KOPT-K1 (cell line): ENCODE measurements at regions not wholly inside any gene's neighbourhood (a gene's known extent, or its start where the extent isn't known, plus 50 kb on each side); places are given as distances from the start of the nearest gene placed in this dataset.
"Not testable (repeated sequence)": the region's sequence is repeated elsewhere in the genome, so short reads cannot be mapped to it uniquely, and the experiment has no call there.

Source experiments
- H3K27ac ChIP-seq: fragments of 200-600 bp; sonication (generic); 2 replicates; pipeline ENCODE4 v1.5.1; 2016; ENCODE audit warnings: antibody characterized with exemption, mild to moderate bottlenecking, low read depth, low read length; ENCODE audit not compliant: poor library complexity, severe bottlenecking
- H3K36me3 ChIP-seq: fragments of 200-600 bp; sonication (generic); 2 replicates; pipeline ENCODE4 v1.5.1; 2017; ENCODE audit warnings: antibody characterized with exemption, mild to moderate bottlenecking, low read length, moderate library complexity; ENCODE audit not compliant: insufficient read depth
- H3K9me3 ChIP-seq: fragments of 200-600 bp; sonication (generic); 2 replicates; pipeline ENCODE4 v1.5.1; 2017; ENCODE audit warnings: antibody characterized with exemption, low read length, mild to moderate bottlenecking; ENCODE audit not compliant: insufficient read depth, poor library complexity, severe bottlenecking

DNA sequence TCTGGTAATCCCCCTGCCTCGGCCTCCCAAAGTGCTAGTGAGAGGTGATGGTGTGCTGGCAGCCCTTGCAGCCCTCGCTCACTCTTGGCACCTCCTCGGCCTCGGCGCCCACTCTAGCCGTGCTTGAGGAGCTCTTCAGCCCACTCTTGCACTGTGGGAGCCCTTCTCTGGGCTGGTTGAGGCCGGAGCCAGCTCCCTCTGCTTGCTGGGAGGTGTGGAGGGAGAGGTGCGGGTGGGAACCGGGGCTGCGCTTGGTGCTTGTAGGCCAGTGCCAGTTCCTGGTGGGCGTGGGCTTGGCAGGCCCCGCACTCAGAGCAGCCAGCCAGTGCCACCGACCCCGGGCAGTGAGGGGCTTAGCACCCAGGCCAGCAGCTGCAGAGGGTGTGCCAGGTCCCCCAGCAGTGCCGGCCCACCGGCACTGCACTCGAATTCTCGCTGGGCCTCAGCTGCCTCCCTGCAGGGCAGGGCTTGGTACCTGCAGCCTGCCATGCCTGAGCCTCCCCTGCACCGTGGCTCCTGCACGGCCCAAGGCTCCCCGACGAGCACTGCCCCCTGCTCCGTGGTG lies 189.0 kb upstream of the ASCC3 start:
- Histone ChIP-seq H3K27ac (no peak overlapping the region), H3K9me3 (no peaks in the 10 kb centered on the region), H3K36me3 (no peaks in the 10 kb centered on the region)

DNA sequence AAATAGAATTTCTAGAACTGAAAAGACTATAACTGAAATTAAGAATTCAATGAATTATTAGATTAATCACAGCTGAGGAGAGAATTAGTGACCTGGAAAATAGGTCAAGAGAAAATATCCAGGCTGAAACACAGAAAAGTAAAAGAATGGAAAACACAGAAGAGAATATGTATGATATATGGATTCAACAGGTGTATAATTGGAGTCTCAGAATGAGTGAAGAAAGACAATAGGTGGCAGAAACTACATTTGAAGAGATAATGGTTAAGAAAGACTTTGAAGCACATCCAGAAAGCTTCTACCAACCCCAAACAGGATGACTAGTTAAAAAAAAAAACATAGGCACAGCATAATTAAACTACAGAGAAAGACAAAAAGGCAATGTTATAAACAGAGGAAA lies 196.2 kb upstream of the ASCC3 start:
- Histone ChIP-seq H3K36me3 (no peaks in the 10 kb centered on the region), H3K9me3 (peaks cover 4% of the 10 kb centered on the region), H3K27ac (no peak overlapping the region)

DNA sequence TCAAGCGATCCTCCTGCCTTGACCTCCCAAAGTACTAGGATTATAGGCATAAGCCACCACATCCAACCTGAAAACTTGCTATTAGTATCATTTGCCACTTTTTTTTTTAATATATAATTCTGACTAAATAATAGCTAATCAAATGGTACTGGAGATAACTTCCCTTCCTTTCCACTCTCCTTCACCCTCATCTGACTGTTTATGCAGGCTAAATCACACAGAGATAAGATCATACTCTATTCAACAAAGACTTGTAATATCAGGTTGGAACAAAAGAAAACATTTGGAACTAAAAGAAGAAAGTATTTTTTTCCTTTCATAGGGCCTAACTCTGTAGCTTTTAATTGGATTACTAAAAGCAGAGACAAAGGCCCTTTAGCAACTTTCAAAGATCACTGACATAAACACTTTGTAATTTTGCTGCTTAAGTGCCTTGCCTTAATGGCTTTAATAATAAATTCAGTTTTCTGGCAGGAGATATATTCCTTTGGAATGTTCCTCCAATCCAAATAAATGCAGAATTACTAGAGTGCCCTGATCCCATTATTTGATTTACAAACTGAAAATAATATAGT lies 198.7 kb upstream of the ASCC3 start:
- no peaks in the 10 kb centered on the region for H3K36me3 ChIP-seq
- peaks cover 4% of the 10 kb centered on the region for H3K9me3 ChIP-seq
- H3K27ac ChIP-seq = no peak overlapping the region

DNA sequence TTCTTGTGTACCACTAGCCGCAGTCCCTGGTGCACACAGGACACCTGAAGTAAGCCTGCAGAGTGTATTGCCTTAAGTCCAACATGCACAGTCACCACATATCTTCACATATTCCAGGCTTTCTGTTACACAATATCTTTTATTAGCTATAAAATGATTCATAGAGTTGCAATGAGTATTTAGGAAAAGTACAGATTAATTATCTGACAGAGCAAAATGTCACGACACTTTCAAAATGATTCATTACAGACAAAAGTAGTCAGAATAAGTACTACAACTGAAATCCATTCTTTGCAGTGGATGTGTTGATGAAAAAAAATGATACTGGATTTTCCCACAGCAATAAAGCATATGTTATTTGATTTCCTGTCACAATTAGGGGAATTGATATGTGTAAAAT lies 199.5 kb upstream of the ASCC3 start:
- Histone ChIP-seq H3K9me3 (peaks cover 4% of the 10 kb centered on the region), H3K36me3 (no peaks in the 10 kb centered on the region), H3K27ac (no peak overlapping the region)

DNA sequence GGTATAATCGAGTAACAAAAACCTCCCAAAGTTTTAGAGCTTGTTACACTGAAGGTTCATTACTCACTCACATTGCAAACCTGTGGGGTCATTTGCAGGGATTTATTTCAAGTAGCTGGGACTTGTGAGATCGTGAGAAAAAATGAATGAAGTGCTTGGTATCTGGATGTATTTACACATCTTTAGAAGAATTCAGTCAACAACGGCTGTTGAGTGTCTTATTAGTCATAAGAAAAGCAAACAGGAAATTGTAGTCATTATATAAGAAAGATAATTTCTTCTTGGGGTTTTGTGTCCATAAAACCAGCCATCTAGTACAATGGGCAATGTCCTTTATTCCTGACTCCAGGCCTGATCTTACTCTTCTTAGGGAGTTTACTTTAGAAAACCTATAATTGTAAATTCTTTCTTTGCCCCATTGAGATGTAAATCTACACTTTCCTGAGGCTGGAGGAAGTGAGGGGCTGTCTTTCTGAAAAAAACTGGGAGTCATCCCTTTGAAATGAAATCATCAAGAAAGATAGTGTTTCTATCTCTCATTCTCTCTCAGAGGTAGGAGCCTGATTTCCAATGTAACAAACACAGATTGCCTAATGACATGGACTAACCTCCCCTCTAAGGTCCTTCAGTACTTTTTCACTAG lies 202.5 kb upstream of the ASCC3 start:
- Histone ChIP-seq H3K36me3 (no peaks in the 10 kb centered on the region), H3K27ac (no peak overlapping the region), H3K9me3 (no peaks in the 10 kb centered on the region)

DNA sequence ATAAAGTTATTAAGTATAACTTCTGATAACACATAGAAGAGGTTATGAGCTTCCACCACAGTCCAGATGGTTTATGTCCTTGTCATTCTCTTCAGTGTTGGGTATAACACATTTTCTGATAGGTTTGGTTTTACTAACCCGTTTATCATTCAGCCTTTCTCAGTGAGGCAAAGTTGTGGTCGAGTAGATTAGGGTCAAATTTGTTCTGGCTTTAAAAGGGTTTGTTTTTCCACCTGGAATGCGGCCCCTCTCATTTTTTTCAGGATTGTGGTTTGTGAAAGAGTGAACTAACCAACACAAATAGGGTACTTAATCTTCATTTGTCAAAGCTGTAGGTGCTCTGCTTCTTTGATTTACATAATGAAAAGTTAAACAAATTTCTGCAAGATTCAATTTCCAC lies 204.2 kb upstream of the ASCC3 start:
- no peak overlapping the region for H3K27ac ChIP-seq
- no peaks in the 10 kb centered on the region for H3K36me3 ChIP-seq

DNA sequence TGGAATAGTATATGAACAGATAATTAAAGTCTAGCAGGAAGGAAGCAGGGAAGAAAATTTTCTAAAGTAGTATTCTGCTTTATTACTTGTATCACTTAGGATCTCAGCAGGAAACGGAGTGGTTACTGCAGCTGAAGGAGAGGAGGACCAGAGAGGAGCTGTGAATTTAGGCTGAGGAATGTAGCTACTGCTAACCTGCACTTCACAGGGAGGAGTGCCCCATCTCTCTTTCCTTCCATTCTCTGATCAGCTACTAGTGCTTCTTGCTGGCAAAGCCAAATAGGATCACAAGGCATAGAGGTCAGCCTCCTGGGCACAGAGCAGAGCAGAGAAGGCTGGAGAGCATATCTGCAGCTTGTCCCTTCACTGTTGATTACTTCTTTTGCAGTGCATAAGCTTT lies 205.3 kb upstream of the ASCC3 start:
- H3K36me3 ChIP-seq = no peaks in the 10 kb centered on the region
- no peak overlapping the region for H3K27ac ChIP-seq
- H3K9me3 ChIP-seq = peaks cover under 1% of the 10 kb centered on the region

More for the DNA sequence above, 204.2 kb upstream of the ASCC3 start:
- no peaks in the 10 kb centered on the region for H3K9me3 ChIP-seq

DNA sequence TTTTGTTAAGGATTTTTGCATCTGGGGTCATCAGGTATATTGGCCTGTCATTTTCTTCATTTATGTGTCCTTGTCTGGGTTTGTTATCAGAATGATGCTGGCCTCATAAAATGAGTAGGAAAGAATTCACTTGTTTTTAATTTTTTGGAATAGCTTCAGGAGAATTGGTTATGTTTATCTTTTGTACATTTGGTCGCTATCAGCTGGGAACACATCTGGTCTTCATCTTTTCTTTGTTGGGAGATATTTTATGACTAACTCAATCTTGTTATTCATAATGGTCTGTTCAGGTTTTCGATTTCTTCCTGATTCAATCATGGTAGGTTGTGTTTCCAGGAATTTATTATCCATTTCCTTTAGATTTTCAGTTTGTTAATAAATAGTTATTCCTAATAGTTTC lies 207.5 kb upstream of the ASCC3 start:
- H3K36me3 ChIP-seq = no peaks in the 10 kb centered on the region
- peaks cover 7% of the 10 kb centered on the region for H3K9me3 ChIP-seq

DNA sequence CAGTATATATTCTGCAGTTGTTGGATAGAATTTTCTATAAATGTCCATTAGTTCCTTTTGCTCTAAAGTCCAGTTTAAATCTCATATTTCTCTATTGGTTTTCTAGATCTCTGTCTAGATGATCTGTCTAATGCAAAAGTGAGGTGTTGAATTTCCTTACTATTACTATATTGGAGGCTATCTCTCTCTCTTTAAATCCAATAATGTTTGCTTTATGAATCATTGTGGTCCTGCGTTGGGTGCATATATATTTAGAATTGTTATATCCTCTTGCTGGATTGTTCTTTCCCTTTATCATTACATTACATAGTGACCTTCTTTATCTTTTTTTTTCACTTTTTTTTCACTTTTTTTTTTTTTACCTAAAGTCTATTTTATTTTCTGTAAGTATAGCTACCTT lies 208.5 kb upstream of the ASCC3 start:
- no peak overlapping the region for H3K27ac ChIP-seq
- H3K9me3 ChIP-seq = peaks cover 7% of the 10 kb centered on the region
- no peaks in the 10 kb centered on the region for H3K36me3 ChIP-seq

More for the DNA sequence above, 207.5 kb upstream of the ASCC3 start:
- H3K27ac ChIP-seq = no peak overlapping the region

DNA sequence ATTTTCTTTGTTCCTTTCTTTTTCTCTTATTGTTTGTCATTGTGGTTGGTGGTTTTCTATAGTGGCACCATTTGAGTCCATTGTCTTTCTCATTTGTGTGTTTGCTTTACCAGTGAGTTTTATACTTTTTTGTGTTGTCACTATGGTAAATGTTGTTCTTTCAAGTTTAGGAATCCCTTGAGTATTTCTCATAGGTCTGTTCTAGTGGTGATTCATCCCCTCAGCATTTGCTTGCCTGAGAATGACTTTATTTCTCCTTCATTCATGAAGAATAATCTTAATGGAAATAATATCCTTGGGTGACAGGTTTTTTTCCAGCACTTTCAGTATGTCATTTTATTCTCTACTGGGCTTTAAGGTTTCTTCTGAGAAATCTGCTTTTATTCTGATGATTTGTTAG lies 209.2 kb upstream of the ASCC3 start:
- no peak overlapping the region for H3K27ac ChIP-seq

DNA sequence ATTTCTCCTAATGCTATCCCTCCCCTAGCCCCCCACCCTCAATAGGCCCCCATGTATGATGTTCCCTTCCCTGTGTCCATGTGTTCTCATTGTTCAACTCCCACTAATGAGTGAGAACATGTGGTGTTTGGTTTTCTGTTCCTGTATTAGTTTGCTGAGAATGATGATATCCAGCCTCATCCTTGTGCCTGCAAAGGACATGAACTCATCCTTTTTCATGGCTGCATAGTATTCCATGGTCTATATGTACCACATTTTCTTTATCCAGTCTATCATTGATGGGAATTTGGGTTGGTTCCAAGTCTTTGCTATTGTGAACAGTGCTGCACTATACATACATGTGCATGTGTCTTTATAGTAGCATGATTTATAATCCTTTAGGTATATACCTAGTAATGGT lies 217.5 kb upstream of the ASCC3 start:
- H3K27ac ChIP-seq, H3K36me3 ChIP-seq, H3K9me3 ChIP-seq: not testable (repeated sequence)

More for the DNA sequence above, 209.2 kb upstream of the ASCC3 start:
- H3K9me3 ChIP-seq = peaks cover 7% of the 10 kb centered on the region
- no peaks in the 10 kb centered on the region for H3K36me3 ChIP-seq

DNA sequence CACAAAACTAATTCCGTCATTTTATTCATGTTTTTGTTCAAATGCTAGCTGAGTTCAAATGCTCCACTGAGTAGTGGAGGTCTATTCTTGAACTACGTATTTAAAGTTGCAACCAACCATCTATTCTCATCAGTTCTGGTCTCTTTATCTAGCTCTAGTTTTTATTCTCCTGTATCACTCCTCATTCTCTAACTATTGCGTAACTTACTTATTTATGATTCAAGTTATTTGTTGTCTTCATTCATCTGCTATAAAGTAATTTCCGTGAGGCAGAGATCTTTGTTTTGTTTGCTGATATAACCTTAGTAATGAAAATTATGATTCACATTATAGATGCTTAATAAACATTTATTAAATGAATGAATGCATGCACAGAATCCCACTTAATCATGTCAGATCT lies 221.6 kb upstream of the ASCC3 start:
- Histone ChIP-seq H3K9me3 (no peaks in the 10 kb centered on the region), H3K27ac (no peak overlapping the region), H3K36me3 (no peaks in the 10 kb centered on the region)

DNA sequence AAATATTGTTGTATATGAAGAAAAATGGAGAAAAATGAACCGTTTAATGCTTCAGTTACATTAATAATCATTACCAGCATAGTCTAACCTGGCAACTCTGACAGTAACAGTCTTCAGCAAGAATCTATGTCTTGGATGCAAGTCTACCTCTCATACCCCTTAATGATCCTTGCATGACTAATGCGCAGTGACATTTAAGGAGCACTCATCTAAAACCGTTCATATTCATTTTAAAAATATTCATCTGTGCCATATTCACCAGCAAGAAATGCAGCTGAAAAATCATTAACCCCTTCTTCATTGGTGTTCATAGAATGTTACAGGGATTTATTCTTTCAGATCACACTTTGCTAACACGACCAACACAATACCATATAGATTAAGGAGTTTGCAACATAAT lies 227.2 kb upstream of the ASCC3 start:
- Histone ChIP-seq H3K9me3 (no peaks in the 10 kb centered on the region), H3K27ac (no peak overlapping the region), H3K36me3 (no peaks in the 10 kb centered on the region)

DNA sequence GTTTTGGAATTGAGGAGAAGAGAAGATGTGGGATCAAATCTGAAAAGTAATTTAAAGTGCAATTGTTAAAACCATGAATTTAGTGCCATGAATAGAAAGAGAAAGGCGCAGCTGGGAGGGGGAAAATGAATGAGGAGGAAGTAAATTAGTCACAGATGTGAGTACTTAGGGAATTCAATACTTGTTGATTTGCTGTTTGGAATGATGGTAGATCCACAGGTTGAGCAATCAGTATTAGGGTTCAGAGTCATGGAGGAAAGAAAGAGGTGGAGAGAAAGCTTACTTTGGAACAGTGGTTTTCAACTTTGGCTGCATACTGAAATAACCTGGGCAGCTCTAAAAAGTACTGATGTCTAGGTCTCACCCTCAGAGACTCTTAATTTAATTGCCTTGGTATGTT lies 229.7 kb upstream of the ASCC3 start:
- Histone ChIP-seq H3K36me3 (no peaks in the 10 kb centered on the region), H3K9me3 (no peaks in the 10 kb centered on the region), H3K27ac (no peak overlapping the region)

DNA sequence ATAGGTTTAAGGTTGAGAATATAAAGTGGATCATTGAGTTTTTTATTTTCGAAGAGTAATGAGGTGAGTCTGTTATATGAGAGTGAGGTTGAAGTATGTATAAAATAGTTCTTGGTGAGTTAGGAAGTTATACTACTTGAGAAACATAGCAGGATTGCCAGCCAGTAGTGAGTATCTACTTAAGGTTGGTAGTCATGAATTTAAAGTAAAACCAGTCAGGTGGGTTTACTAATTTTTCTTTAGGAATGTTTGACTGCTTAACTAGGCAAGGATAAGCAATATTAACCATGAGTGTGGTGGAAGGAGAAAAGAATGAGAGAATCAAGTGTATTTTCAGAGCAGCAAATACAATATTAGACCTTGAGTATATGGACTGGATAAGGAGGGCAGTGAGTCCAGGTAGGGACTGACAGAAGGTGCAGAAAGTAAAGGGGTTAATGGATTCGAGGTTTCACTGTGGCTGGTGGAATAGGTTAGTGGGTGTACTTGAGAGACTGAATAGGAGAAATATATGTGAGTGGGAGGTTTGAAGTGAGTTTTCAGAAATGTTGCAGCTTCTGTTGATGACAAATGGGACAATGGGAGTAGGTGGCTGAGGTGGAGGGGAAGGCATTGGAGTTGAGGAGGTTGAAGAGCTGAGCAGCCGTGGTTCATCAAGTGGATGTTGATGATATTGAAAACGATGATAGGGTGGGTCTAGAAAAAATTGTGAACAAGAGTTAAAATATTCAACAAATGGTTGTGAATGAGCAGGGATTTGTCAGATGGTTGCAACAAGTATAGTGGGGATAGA lies 232.5 kb upstream of the ASCC3 start:
- Histone ChIP-seq H3K27ac (no peak overlapping the region), H3K9me3 (no peaks in the 10 kb centered on the region), H3K36me3 (no peaks in the 10 kb centered on the region)
